Endothelial cell of umbilical vein (primary cell): ENCODE measurements at regions not wholly inside any gene's neighbourhood (a gene's known extent, or its start where the extent isn't known, plus 50 kb on each side); places are given as distances from the start of the nearest gene placed in this dataset.

Experiments
- CTCF ChIP-seq, 2 donors: IDR thresholded peaks; 1 replicate in 1 of 2; 2 replicates in 1 of 2; pipeline ENCODE4 v1.5.1; 2011; ENCODE audit warnings: low read length in 2 of 2, mild to moderate bottlenecking in 2 of 2, moderate library complexity in 2 of 2, control low read depth in 1 of 2, inconsistent platforms in 1 of 2, low read depth in 1 of 2; ENCODE audit not compliant: insufficient read depth in 1 of 2; ENCODE audit errors: extremely low read depth in 1 of 2
- EZH2 ChIP-seq: IDR thresholded peaks from 2 replicates; pipeline ENCODE4 v1.6.1; 2012; ENCODE audit warnings: borderline replicate concordance, low read depth, mild to moderate bottlenecking, moderate library complexity, low read length, inconsistent platforms; ENCODE audit not compliant: severe bottlenecking
- MAX ChIP-seq: IDR thresholded peaks from 2 replicates; pipeline ENCODE4 v1.6.1; 2011; ENCODE audit not compliant: insufficient read depth, insufficient read length
- MYC ChIP-seq: IDR thresholded peaks from one replicate; pipeline ENCODE4 v1.6.1; 2011; ENCODE audit warnings: mild to moderate bottlenecking, low read depth, low read length
- POLR2A ChIP-seq: IDR thresholded peaks from 2 replicates; pipeline ENCODE4 v1.6.1; 2012; ENCODE audit warnings: low read depth, mild to moderate bottlenecking, control low read depth, low read length
- POLR2AphosphoS5 ChIP-seq: IDR thresholded peaks from 2 replicates; pipeline ENCODE4 v1.6.1; 2012; ENCODE audit warnings: low read depth, mild to moderate bottlenecking, control low read depth, low read length, moderate library complexity; ENCODE audit not compliant: insufficient read depth

- TF ChIP-seq POLR2A, result no peak
- TF ChIP-seq CTCF (IDR thresholded peaks at IDR 0.05; ENCODE audit: extremely low read depth in 1 of 2, insufficient read depth in 1 of 2, low read depth in 1 of 2, low read length in 2 of 2), result no peak
- TF ChIP-seq EZH2, result no peak
- no peak for TF ChIP-seq MAX
- no peak for TF ChIP-seq MYC
- TF ChIP-seq POLR2AphosphoS5, result no peak
These were observed 153.0 kb downstream of the SMAD6 start for GRCh38 chr15:66855041-66855440.
